DND-41 (cell line): ENCODE measurements at regions not wholly inside any gene's neighbourhood (a gene's known extent, or its start where the extent isn't known, plus 50 kb on each side); places are given as distances from the start of the nearest gene placed in this dataset.

Source experiments
- ATAC-seq: fragments of 200-7000 bp; cut with Tn5 transposase; 3 replicates; pipeline ENCODE4 v1.9.1; 2021; ENCODE audit warnings: low read depth; ENCODE audit not compliant: insufficient read depth
- DNase-seq: peaks from one replicate; pipeline ENCODE4 v3.0.0-alpha.2; 2020
- H2AFZ ChIP-seq: 2 replicates; pipeline ENCODE4 v1.6.0; 2012; ENCODE audit warnings: low read depth, low read length
- H3K27ac ChIP-seq: 2 replicates; pipeline ENCODE4 v1.5.1; 2012; ENCODE audit warnings: low read length, inconsistent platforms
- H3K27me3 ChIP-seq: fragments of 200-600 bp; sonication (generic); 2 replicates; pipeline ENCODE4 v1.6.0; 2012; ENCODE audit warnings: low read length, mild to moderate bottlenecking, inconsistent platforms; ENCODE audit not compliant: insufficient read depth, poor library complexity
- H3K36me3 ChIP-seq: 2 replicates; pipeline ENCODE4 v1.5.1; 2012; ENCODE audit warnings: low read length, inconsistent platforms; ENCODE audit not compliant: insufficient read depth
- H3K4me1 ChIP-seq: 2 replicates; pipeline ENCODE4 v1.5.1; 2012; ENCODE audit warnings: mild to moderate bottlenecking, low read length; ENCODE audit not compliant: insufficient read depth
- H3K4me2 ChIP-seq: 2 replicates; pipeline ENCODE4 v1.6.0; 2012; ENCODE audit warnings: mild to moderate bottlenecking, moderate library complexity, low read length, inconsistent platforms; ENCODE audit not compliant: insufficient read depth
- H3K4me3 ChIP-seq, 2 experiments: fragments of 200-600 bp in 1 of 2; shearing (Covaris generic) in 1 of 2; 2 replicates each; pipeline ENCODE4 v1.5.1; 2012 to 2016; ENCODE audit warnings: inconsistent platforms in 2 of 2, low read length in 2 of 2, mild to moderate bottlenecking in 2 of 2, low read depth in 1 of 2, moderate library complexity in 1 of 2
- H3K79me2 ChIP-seq: 2 replicates; pipeline ENCODE4 v1.6.0; 2012; ENCODE audit warnings: low read length, inconsistent platforms; ENCODE audit not compliant: insufficient read depth
- H3K9ac ChIP-seq: 2 replicates; pipeline ENCODE4 v1.6.0; 2012; ENCODE audit warnings: low read depth, mild to moderate bottlenecking, inconsistent platforms, low read length, moderate library complexity
- H3K9me3 ChIP-seq: 2 replicates; pipeline ENCODE4 v1.5.1; 2012; ENCODE audit warnings: low read length, moderate library complexity, mild to moderate bottlenecking, inconsistent platforms; ENCODE audit not compliant: insufficient read depth, severe bottlenecking
- H4K20me1 ChIP-seq: 2 replicates; pipeline ENCODE4 v1.6.0; 2012; ENCODE audit warnings: low read length; ENCODE audit not compliant: insufficient read depth
- EZH2 ChIP-seq: IDR thresholded peaks from 3 replicates; pipeline ENCODE4 v1.6.1; 2012; ENCODE audit warnings: borderline replicate concordance, low read depth, mild to moderate bottlenecking, moderate library complexity, low read length, inconsistent platforms; ENCODE audit not compliant: severe bottlenecking
- TF ChIP-seq, protein P1 (sequence below): IDR thresholded peaks from 2 replicates; pipeline ENCODE4 v1.5.1; 2012; ENCODE audit warnings: borderline replicate concordance, low read length, moderate library complexity, mild to moderate bottlenecking; ENCODE audit not compliant: poor library complexity, severe bottlenecking; ENCODE audit errors: extremely low read depth

DNA sequence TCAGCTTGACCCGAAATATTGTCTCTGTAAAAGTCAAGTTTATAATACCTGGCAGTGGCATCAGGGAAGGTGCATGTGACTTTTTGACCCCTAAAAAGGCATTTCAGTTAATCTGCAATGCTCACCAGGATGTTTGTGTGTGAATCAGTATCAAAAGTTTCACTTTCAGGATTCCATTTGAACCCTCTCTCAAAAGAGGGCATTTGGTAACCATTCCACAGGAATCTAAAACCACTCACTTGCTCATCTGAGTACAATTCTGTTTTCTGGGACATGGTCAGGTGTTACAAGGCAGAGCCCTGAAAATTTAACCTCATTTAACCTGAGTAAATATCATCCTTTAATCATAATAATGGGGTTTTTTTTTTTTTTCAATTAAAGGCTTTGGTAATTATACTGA, 77.9 kb upstream of the KLF7 start:
- no peak for TF ChIP-seq EZH2
- TF ChIP-seq, protein P1, sequence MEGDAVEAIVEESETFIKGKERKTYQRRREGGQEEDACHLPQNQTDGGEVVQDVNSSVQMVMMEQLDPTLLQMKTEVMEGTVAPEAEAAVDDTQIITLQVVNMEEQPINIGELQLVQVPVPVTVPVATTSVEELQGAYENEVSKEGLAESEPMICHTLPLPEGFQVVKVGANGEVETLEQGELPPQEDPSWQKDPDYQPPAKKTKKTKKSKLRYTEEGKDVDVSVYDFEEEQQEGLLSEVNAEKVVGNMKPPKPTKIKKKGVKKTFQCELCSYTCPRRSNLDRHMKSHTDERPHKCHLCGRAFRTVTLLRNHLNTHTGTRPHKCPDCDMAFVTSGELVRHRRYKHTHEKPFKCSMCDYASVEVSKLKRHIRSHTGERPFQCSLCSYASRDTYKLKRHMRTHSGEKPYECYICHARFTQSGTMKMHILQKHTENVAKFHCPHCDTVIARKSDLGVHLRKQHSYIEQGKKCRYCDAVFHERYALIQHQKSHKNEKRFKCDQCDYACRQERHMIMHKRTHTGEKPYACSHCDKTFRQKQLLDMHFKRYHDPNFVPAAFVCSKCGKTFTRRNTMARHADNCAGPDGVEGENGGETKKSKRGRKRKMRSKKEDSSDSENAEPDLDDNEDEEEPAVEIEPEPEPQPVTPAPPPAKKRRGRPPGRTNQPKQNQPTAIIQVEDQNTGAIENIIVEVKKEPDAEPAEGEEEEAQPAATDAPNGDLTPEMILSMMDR, result no peak
- Histone ChIP-seq H3K27ac (no peak overlapping the region), H4K20me1 (no peaks in the 10 kb centered on the region), H3K36me3 (no peaks in the 10 kb centered on the region), H3K4me3 (no peak overlapping the region), H3K9ac (no peak overlapping the region), H3K4me2 (no peak overlapping the region), H3K27me3 (peaks cover 3% of the 10 kb centered on the region), H3K9me3 (no peaks in the 10 kb centered on the region), H2AFZ (no peak overlapping the region), H3K79me2 (no peaks in the 10 kb centered on the region), H3K4me1 (no peaks in the 10 kb centered on the region)
- ATAC-seq (no peak), DNase-seq (no peak)

DNA sequence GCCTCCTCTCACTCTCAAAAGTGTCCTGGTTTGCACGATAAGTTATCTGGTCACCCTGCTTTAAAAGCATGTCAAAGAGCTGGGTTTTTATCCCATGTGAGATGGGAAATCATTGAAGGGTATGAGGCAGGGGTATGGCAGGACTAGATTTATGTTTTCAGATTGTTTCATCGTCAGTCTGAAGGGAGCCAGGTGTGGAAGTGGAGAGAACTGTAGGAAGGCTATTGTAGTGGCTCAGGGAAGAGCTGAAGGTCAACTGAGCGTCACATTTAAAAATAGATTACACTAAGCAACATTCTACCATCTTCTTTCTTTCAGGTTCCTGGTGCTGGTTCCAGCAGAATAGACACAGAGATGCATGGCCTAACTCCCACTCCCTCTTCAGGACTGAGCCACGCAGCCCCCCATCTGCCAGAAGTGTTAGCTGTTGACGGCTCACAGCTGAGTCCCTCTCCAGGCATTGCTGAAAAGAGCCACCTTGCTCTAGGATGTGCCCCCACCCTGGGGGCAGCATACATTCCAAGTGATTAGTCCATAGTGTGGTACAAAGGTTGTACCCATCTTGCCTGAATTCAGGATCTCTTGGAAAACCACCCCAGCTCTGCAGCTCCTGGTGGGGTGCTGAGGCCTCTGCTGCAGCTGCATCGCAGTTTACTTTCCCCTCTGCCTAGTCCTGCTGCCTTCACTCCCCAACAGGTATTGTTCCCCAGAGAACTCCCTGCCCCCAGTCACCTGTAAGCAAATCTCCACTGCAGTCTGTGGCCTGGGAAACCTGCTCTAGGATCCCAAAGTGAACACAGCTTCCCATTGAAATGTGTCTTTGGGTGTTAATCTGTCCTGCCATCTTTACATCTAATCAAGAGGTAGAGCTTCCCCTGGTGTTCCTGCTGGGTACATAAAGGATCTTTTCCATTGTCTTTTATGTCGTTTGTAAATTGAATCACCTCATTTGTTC, 79.5 kb upstream of the KLF7 start:
- H3K79me2 ChIP-seq, result no peaks in the 10 kb centered on the region
- H3K9me3 ChIP-seq, result no peaks in the 10 kb centered on the region
- H3K9ac ChIP-seq, result no peak overlapping the region
- ATAC-seq (no peak), DNase-seq (no peak)
- no peak overlapping the region for H3K4me2 ChIP-seq
- no peaks in the 10 kb centered on the region for H4K20me1 ChIP-seq
- H3K4me3 ChIP-seq, result no peak overlapping the region
- no peak overlapping the region for H2AFZ ChIP-seq
- no peaks in the 10 kb centered on the region for H3K4me1 ChIP-seq
- peaks cover 3% of the 10 kb centered on the region for H3K27me3 ChIP-seq
- no peaks in the 10 kb centered on the region for H3K36me3 ChIP-seq
- TF ChIP-seq, protein P1, result no peak
- no peak for TF ChIP-seq EZH2
- H3K27ac ChIP-seq, result no peak overlapping the region

DNA sequence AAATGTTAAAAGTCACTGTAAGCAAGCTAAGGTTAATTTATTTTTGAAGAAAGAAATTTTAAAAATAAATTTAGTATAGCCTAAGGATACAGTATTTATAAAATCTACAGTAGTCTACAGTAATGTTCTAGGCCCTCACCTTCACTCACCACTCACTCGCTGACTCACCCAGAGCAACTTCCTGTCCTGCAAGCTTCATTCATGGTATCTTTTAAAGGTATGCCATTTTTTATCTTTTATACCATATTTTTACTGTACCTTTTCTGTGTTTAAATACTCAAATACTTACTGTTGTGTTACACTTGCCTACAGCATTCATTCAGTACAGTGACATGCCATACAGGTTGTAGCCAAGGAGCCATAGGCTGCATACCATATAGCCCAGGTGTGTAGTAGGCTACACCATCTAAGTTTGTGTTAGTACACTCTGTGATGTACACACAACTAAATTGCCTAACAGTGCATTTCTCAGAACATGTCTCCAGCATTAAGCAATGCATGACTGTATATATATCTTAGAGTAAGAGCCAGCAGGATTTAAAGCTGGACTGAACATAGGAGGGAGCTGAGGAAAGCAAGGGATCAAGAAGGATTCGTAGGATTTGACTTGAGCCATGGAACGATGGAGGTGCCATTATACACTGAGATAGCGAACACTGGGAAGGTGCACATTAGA, 83.1 kb upstream of the KLF7 start:
- H2AFZ ChIP-seq, result no peak overlapping the region
- no peak overlapping the region for H3K27ac ChIP-seq
- no peak for ATAC-seq
- H3K27me3 ChIP-seq, result no peaks in the 10 kb centered on the region
- H3K4me2 ChIP-seq, result no peak overlapping the region
- no peaks in the 10 kb centered on the region for H4K20me1 ChIP-seq
- no peak overlapping the region for H3K9ac ChIP-seq
- no peaks in the 10 kb centered on the region for H3K36me3 ChIP-seq
- no peaks in the 10 kb centered on the region for H3K4me1 ChIP-seq
- no peak for DNase-seq
- H3K4me3 ChIP-seq, result no peak overlapping the region
- H3K9me3 ChIP-seq, result no peaks in the 10 kb centered on the region
- TF ChIP-seq, protein P1, result no peak
- no peak for TF ChIP-seq EZH2
- no peaks in the 10 kb centered on the region for H3K79me2 ChIP-seq
